ENCODE measurements at regions not wholly inside any gene's neighbourhood (a gene's known extent, or its start where the extent isn't known, plus 50 kb on each side); places are given as distances from the start of the nearest gene placed in this dataset.
A peak's percentile ranks its signal among the peaks of the same experiment; 100 is the strongest.

DNA sequence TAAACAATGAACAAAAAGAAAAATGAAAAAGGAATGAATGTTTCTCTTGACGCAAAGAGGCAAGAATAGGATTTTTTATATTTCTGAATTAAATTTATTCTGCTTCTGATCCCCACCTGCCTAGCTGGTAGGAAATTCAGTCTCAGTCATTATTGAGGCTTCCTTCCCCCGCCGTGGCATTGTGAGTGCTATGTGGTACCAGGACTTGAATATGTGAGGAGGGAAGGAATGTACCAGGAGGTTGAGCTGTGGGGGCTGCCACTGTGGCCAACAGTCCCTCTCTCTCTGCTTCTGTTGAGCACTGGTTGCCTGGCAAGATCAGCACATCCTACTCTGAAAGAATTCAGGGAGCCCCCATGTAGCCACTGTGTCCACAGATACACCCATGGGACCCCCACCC, 368.1 kb upstream of the JARID2 start:
- ATAC-seq (peak in 2 of 8 donors; percentile 23 to 39), DNase-seq (no peak)
- intact Hi-C loops (cut with DNase I), result loop anchor here in 4 of 10 donors (5.0 to 10.0 kb wide), 3 partner anchors 367 to 443 kb away; partner anchors contain the start of gene JARID2 (in 4 of the 4)
- 78 to 85% methylated on average over 3 of the region's 3 CpGs for WGBS, 2 donors
- TF ChIP-seq, protein P1, sequence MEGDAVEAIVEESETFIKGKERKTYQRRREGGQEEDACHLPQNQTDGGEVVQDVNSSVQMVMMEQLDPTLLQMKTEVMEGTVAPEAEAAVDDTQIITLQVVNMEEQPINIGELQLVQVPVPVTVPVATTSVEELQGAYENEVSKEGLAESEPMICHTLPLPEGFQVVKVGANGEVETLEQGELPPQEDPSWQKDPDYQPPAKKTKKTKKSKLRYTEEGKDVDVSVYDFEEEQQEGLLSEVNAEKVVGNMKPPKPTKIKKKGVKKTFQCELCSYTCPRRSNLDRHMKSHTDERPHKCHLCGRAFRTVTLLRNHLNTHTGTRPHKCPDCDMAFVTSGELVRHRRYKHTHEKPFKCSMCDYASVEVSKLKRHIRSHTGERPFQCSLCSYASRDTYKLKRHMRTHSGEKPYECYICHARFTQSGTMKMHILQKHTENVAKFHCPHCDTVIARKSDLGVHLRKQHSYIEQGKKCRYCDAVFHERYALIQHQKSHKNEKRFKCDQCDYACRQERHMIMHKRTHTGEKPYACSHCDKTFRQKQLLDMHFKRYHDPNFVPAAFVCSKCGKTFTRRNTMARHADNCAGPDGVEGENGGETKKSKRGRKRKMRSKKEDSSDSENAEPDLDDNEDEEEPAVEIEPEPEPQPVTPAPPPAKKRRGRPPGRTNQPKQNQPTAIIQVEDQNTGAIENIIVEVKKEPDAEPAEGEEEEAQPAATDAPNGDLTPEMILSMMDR (IDR thresholded peaks at IDR 0.05), result no peak
- Histone ChIP-seq H3K4me3 (no peak overlapping the region), H3K27ac (peak overlapping the region; percentile 48 to 89 (median 76)), H3K36me3 (no peaks in the 10 kb centered on the region), H3K27me3 (no peaks in the 10 kb centered on the region), H3K9me3 (no peaks in the 10 kb centered on the region), H3K4me1 (peaks cover 14 to 68% (median 51%) of the 10 kb centered on the region in 9 donors)

DNA sequence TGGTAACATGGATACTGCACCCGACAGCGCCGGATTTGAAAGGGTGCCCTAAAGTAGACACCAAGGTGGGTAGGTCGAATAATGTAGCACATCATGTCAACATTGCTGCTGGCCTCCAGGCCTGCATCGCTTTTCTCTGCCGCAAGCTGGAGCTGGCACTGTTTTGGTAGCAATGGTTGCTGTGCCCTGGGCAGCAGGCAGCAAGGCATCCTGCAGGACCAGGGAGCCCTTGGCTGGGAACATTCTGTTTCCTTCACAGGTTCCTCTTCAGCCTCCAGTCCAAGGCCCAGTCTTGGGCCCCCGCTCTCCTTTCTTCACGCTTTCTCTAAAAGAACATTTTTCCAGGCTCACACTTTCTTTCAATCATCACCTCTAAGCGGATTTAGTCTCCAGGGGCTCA, 365.8 kb upstream of the JARID2 start:
- peaks cover 14 to 80% (median 71%) of the 10 kb centered on the region in 9 donors for H3K4me1 ChIP-seq
- peak in 4 of 8 donors; percentile 27 to 43 (median 38) for ATAC-seq
- TF ChIP-seq, protein P1 (IDR thresholded peaks at IDR 0.05), result peak in 6 of 9 donors; percentile 11 to 44 (median 30)
- no peak for DNase-seq
- H3K27ac ChIP-seq, result peak overlapping the region in 8 of 10 donors; percentile 1 to 79 (median 60)
- no peaks in the 10 kb centered on the region for H3K9me3 ChIP-seq
- no peaks in the 10 kb centered on the region for H3K27me3 ChIP-seq
- H3K36me3 ChIP-seq, result no peaks in the 10 kb centered on the region
- WGBS, 2 donors, result 88% methylated on average over 9 of the region's 9 CpGs
- H3K4me3 ChIP-seq, result no peak overlapping the region
- intact Hi-C loops (cut with DNase I), result loop anchor here in 6 of 10 donors (10.0 kb wide), 5 partner anchors 155 to 745 kb away; partner anchors contain the start of gene JARID2 (in 3 of the 6)

DNA sequence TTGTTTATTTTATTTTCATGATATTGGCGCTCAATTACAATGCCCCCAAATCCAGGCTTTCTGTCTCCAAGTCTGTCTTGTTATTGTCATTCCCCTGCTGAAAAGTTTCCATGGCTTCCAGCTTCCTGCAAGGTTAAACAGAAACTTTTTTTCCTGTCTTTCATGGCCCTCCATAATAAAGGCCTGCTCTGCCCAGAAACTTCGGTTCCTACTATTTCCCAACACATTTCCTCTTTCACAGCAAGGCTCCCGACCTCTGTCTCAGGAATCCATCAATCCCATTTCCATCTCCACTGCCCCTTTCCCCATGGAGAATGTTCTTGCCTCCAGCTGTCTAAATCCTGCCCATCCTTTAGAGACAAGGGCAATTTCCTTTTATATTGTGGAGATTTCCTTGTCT, 365.2 kb upstream of the JARID2 start:
- Histone ChIP-seq H3K4me3 (no peak overlapping the region), H3K9me3 (no peaks in the 10 kb centered on the region), H3K36me3 (no peaks in the 10 kb centered on the region), H3K4me1 (peaks cover 14 to 84% (median 71%) of the 10 kb centered on the region in 9 donors), H3K27ac (peak overlapping the region in 9 of 10 donors; percentile 1 to 79 (median 59)), H3K27me3 (no peaks in the 10 kb centered on the region)
- WGBS, 2 donors, result 46 to 56% methylated on average over 3 of the region's 3 CpGs
- TF ChIP-seq, protein P1 (IDR thresholded peaks at IDR 0.05), result no peak
- DNase-seq, result no peak
- peak in 3 of 8 donors; percentile 16 to 25 (median 20) for ATAC-seq
- intact Hi-C loops (cut with DNase I), result loop anchor here in 6 of 10 donors (10.0 kb wide), 5 partner anchors 154 to 744 kb away; partner anchors contain the start of gene JARID2 (in 3 of the 6)

DNA sequence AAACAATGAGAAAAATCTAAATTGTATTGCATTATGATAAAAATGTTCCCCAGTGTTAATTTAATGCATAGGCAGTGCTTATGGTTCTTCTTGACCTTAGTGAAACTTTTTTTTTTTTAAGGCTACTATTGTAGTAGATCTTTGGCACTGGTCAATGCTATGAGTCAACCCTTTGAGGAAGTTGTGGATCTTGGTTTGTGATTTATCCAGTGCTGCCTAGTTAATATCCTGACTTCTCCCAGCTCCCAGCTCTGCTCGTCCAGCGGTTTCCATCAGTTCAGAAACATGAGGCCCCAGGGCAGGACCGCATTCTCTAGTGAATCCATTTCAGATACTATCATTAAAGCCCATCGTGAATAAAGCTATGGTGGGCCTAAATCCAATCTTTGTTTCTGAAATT, 364.5 kb upstream of the JARID2 start:
- peak overlapping the region in 7 of 10 donors; percentile 24 to 79 (median 60) for H3K27ac ChIP-seq
- peaks cover 14 to 78% (median 70%) of the 10 kb centered on the region in 9 donors for H3K4me1 ChIP-seq
- H3K36me3 ChIP-seq, result no peaks in the 10 kb centered on the region
- DNase-seq, result peak in 1 of 2 donors; percentile 25
- ATAC-seq, result peak in 7 of 8 donors; percentile 44 to 75 (median 56)
- 52 to 64% methylated on average over 4 of the region's 4 CpGs for WGBS, 2 donors
- intact Hi-C loops (cut with DNase I), result loop anchor here in 6 of 10 donors (10.0 kb wide), 5 partner anchors 153 to 743 kb away; partner anchors contain the start of gene JARID2 (in 3 of the 6)
- TF ChIP-seq, protein P1 (IDR thresholded peaks at IDR 0.05), result no peak
- no peaks in the 10 kb centered on the region for H3K9me3 ChIP-seq
- no peak overlapping the region for H3K4me3 ChIP-seq
- H3K27me3 ChIP-seq, result no peaks in the 10 kb centered on the region
